SK-N-SH (cell line): ENCODE measurements at regions not wholly inside any gene's neighbourhood (a gene's known extent, or its start where the extent isn't known, plus 50 kb on each side); places are given as distances from the start of the nearest gene placed in this dataset.

Experiments
- CTCF ChIP-seq: fragments of 200-600 bp; sonication (generic); IDR thresholded peaks from 2 replicates; pipeline ENCODE4 v1.6.1; 2017; ENCODE audit warnings: antibody characterized with exemption, mild to moderate bottlenecking, moderate library complexity
- ELF1 ChIP-seq: IDR thresholded peaks from 2 replicates; pipeline ENCODE4 v1.4.0; 2012
- JUND ChIP-seq: IDR thresholded peaks from 2 replicates; pipeline ENCODE4 v1.4.0; 2012
- NRF1 ChIP-seq: IDR thresholded peaks from 2 replicates; pipeline ENCODE4 v1.6.1; 2012; ENCODE audit warnings: low read depth, mild to moderate bottlenecking, low read length
- POLR2AphosphoS5 ChIP-seq: IDR thresholded peaks from 2 replicates; pipeline ENCODE4 v1.6.1; 2012; ENCODE audit warnings: low read depth, low read length
- RAD21 ChIP-seq: IDR thresholded peaks from 2 replicates; pipeline ENCODE4 v1.6.1; 2012; ENCODE audit warnings: mild to moderate bottlenecking, low read length
- RCOR1 ChIP-seq: fragments of 150-350 bp; IDR thresholded peaks from 2 replicates; pipeline ENCODE4 v1.6.1; 2017; ENCODE audit warnings: antibody characterized with exemption, low read length
- RFX5 ChIP-seq: IDR thresholded peaks from 2 replicates; pipeline ENCODE4 v1.6.1; 2012; ENCODE audit warnings: mild to moderate bottlenecking, improper control_type of control experiment, low read length
- RXRA ChIP-seq: IDR thresholded peaks from 2 replicates; pipeline ENCODE4 v1.4.0; 2012; ENCODE audit warnings: low read depth, mild to moderate bottlenecking, borderline replicate concordance
- SIN3A ChIP-seq: IDR thresholded peaks from 2 replicates; pipeline ENCODE4 v1.6.1; 2012; ENCODE audit warnings: low read depth, mild to moderate bottlenecking, low read length, moderate library complexity, borderline replicate concordance
- TAF1 ChIP-seq: IDR thresholded peaks from 2 replicates; pipeline ENCODE4 v1.6.1; 2012; ENCODE audit warnings: low read depth, mild to moderate bottlenecking, low read length, moderate library complexity, borderline replicate concordance
- TF ChIP-seq, protein P1 (sequence below): IDR thresholded peaks from 2 replicates; pipeline ENCODE4 v1.4.0; 2012; ENCODE audit warnings: low read depth
- TF ChIP-seq, protein P2 (sequence below): IDR thresholded peaks from 2 replicates; pipeline ENCODE4 v1.4.0; 2012; ENCODE audit warnings: low read depth, borderline replicate concordance
- TF ChIP-seq, protein P3 (sequence below): fragments of 150-350 bp; IDR thresholded peaks from 2 replicates; pipeline ENCODE4 v1.6.1; 2017; ENCODE audit warnings: antibody characterized with exemption, low read length, low read depth, borderline replicate concordance

DNA sequence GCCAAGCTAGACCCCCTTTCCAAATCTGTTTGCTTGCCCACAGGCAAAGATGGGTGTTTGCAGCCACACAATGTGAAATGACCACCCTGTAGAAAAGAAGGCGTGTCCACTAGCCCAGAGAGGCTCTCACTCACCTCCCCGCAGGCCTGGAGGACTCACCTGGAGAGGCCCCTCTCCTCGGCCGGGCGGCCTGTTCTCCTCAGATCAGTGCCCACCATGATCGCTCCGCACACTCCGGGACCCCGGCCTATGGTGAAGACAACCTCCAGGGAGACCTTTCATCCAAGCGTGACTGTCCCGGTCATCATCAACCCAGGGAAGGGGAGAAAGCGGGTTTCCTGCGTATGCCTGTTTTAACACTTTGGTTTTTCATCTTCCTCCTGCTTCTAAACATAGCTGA, 328.7 kb upstream of the SALL3 start:
- TF ChIP-seq JUND (no peak), CTCF (no peak), SIN3A (no peak), RCOR1 (no peak), RAD21 (no peak), POLR2AphosphoS5 (no peak), RXRA (no peak), RFX5 (no peak), ELF1 (no peak), TAF1 (no peak), NRF1 (no peak)
- TF ChIP-seq, protein P1, sequence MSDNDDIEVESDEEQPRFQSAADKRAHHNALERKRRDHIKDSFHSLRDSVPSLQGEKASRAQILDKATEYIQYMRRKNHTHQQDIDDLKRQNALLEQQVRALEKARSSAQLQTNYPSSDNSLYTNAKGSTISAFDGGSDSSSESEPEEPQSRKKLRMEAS: no peak
- TF ChIP-seq, protein P2, sequence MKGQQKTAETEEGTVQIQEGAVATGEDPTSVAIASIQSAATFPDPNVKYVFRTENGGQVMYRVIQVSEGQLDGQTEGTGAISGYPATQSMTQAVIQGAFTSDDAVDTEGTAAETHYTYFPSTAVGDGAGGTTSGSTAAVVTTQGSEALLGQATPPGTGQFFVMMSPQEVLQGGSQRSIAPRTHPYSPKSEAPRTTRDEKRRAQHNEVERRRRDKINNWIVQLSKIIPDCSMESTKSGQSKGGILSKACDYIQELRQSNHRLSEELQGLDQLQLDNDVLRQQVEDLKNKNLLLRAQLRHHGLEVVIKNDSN: no peak
- TF ChIP-seq, protein P3, sequence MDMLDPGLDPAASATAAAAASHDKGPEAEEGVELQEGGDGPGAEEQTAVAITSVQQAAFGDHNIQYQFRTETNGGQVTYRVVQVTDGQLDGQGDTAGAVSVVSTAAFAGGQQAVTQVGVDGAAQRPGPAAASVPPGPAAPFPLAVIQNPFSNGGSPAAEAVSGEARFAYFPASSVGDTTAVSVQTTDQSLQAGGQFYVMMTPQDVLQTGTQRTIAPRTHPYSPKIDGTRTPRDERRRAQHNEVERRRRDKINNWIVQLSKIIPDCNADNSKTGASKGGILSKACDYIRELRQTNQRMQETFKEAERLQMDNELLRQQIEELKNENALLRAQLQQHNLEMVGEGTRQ: no peak
